ENCODE measurements at regions not wholly inside any gene's neighbourhood (a gene's known extent, or its start where the extent isn't known, plus 50 kb on each side); places are given as distances from the start of the nearest gene placed in this dataset.

GRCh38 chr6:88311561-88311960 lies 145.4 kb upstream of the CNR1 start:
- no peaks in the 10 kb centered on the region for H3K79me2 ChIP-seq (ENCODE audit: insufficient read depth, low read length)
- H3K4me3 ChIP-seq (ENCODE audit: low read depth in 1 of 2, low read length in 2 of 2), result no peak overlapping the region
- H2AFZ ChIP-seq (ENCODE audit: low read depth, low read length), result no peak overlapping the region
- H3K4me2 ChIP-seq (ENCODE audit: insufficient read depth, low read length), result no peak overlapping the region
- H3K9me3 ChIP-seq (ENCODE audit: insufficient read depth, low read length, severe bottlenecking), result no peaks in the 10 kb centered on the region
- no peak overlapping the region for H3K9ac ChIP-seq (ENCODE audit: low read depth, low read length)
- no peak for ATAC-seq (ENCODE audit: insufficient read depth, low read depth)
- H3K27me3 ChIP-seq (ENCODE audit: insufficient read depth, low read length, poor library complexity), result no peaks in the 10 kb centered on the region
- TF ChIP-seq CTCF (IDR thresholded peaks at IDR 0.05; ENCODE audit: borderline replicate concordance, extremely low read depth, low read length, poor library complexity, severe bottlenecking) (no peak), EZH2 (IDR thresholded peaks at IDR 0.05; ENCODE audit: borderline replicate concordance, low read depth, low read length, severe bottlenecking) (no peak)
- DNase-seq, result no peak
- no peak overlapping the region for H3K27ac ChIP-seq (ENCODE audit: low read length)
- H3K36me3 ChIP-seq (ENCODE audit: insufficient read depth, low read length), result no peaks in the 10 kb centered on the region
- no peaks in the 10 kb centered on the region for H3K4me1 ChIP-seq (ENCODE audit: insufficient read depth, low read length)
- no peaks in the 10 kb centered on the region for H4K20me1 ChIP-seq (ENCODE audit: insufficient read depth, low read length)

GRCh38 chr6:88304520-88304919 lies 138.4 kb upstream of the CNR1 start:
- H3K4me2 ChIP-seq (ENCODE audit: insufficient read depth, low read length), result no peak overlapping the region
- no peaks in the 10 kb centered on the region for H3K27me3 ChIP-seq (ENCODE audit: insufficient read depth, low read length, poor library complexity)
- H2AFZ ChIP-seq (ENCODE audit: low read depth, low read length), result no peak overlapping the region
- TF ChIP-seq EZH2 (IDR thresholded peaks at IDR 0.05; ENCODE audit: borderline replicate concordance, low read depth, low read length, severe bottlenecking) (no peak), CTCF (IDR thresholded peaks at IDR 0.05; ENCODE audit: borderline replicate concordance, extremely low read depth, low read length, poor library complexity, severe bottlenecking) (no peak)
- H3K9ac ChIP-seq (ENCODE audit: low read depth, low read length), result no peak overlapping the region
- ATAC-seq (ENCODE audit: insufficient read depth, low read depth) (no peak), DNase-seq (no peak)
- no peaks in the 10 kb centered on the region for H3K4me1 ChIP-seq (ENCODE audit: insufficient read depth, low read length)
- no peaks in the 10 kb centered on the region for H4K20me1 ChIP-seq (ENCODE audit: insufficient read depth, low read length)
- no peaks in the 10 kb centered on the region for H3K36me3 ChIP-seq (ENCODE audit: insufficient read depth, low read length)
- H3K79me2 ChIP-seq (ENCODE audit: insufficient read depth, low read length), result no peaks in the 10 kb centered on the region
- H3K27ac ChIP-seq (ENCODE audit: low read length), result no peak overlapping the region
- no peak overlapping the region for H3K4me3 ChIP-seq (ENCODE audit: low read depth in 1 of 2, low read length in 2 of 2)
- H3K9me3 ChIP-seq (ENCODE audit: insufficient read depth, low read length, severe bottlenecking), result no peaks in the 10 kb centered on the region

GRCh38 chr6:88302769-88303225 lies 136.7 kb upstream of the CNR1 start:
- H3K4me3 ChIP-seq (ENCODE audit: low read depth in 1 of 2, low read length in 2 of 2), result no peak overlapping the region
- H3K27ac ChIP-seq (ENCODE audit: low read length), result no peak overlapping the region
- no peak overlapping the region for H2AFZ ChIP-seq (ENCODE audit: low read depth, low read length)
- H3K36me3 ChIP-seq (ENCODE audit: insufficient read depth, low read length), result no peaks in the 10 kb centered on the region
- H3K4me1 ChIP-seq (ENCODE audit: insufficient read depth, low read length), result no peaks in the 10 kb centered on the region
- H3K27me3 ChIP-seq (ENCODE audit: insufficient read depth, low read length, poor library complexity), result no peaks in the 10 kb centered on the region
- no peaks in the 10 kb centered on the region for H3K9me3 ChIP-seq (ENCODE audit: insufficient read depth, low read length, severe bottlenecking)
- no peaks in the 10 kb centered on the region for H4K20me1 ChIP-seq (ENCODE audit: insufficient read depth, low read length)
- H3K79me2 ChIP-seq (ENCODE audit: insufficient read depth, low read length), result no peaks in the 10 kb centered on the region
- ATAC-seq (ENCODE audit: insufficient read depth, low read depth) (no peak), DNase-seq (no peak)
- no peak overlapping the region for H3K4me2 ChIP-seq (ENCODE audit: insufficient read depth, low read length)
- no peak for TF ChIP-seq CTCF (IDR thresholded peaks at IDR 0.05; ENCODE audit: borderline replicate concordance, extremely low read depth, low read length, poor library complexity, severe bottlenecking)
- no peak for TF ChIP-seq EZH2 (IDR thresholded peaks at IDR 0.05; ENCODE audit: borderline replicate concordance, low read depth, low read length, severe bottlenecking)
- no peak overlapping the region for H3K9ac ChIP-seq (ENCODE audit: low read depth, low read length)

Measured in DND-41 (cell line).